Transverse colon (tissue), 4 donors: ENCODE measurements at regions not wholly inside any gene's neighbourhood (a gene's known extent, or its start where the extent isn't known, plus 50 kb on each side); places are given as distances from the start of the nearest gene placed in this dataset.

ENCODE experiments used
- DNase-seq: peaks from one replicate; pipeline ENCODE4 v3.0.0-alpha.2; 2019
- H3K27ac ChIP-seq, 4 donors: fragments of 200-600 bp; sonication (generic); 2 replicates each; pipeline ENCODE4 v1.5.1; 2016 to 2018; ENCODE audit warnings: inconsistent platforms in 4 of 4
- H3K27me3 ChIP-seq: fragments of 200-600 bp; sonication (generic); 2 replicates; pipeline ENCODE4 v1.5.1; 2017; ENCODE audit warnings: inconsistent platforms
- H3K36me3 ChIP-seq, 4 donors: fragments of 200-600 bp; sonication (generic); 2 replicates each; pipeline ENCODE4 v1.5.1; 2017 to 2019; ENCODE audit warnings: inconsistent platforms in 4 of 4
- H3K4me1 ChIP-seq, 4 donors: fragments of 200-600 bp; sonication (generic); 2 replicates each; pipeline ENCODE4 v1.5.1; 2017 to 2020; ENCODE audit warnings: inconsistent platforms in 4 of 4
- H3K4me3 ChIP-seq, 4 donors: fragments of 200-600 bp; sonication (generic); 1 replicate in 1 of 4; 2 replicates in 3 of 4; pipeline versions ENCODE4 v1.5.1 to v1.6.1; 2017 to 2019; ENCODE audit warnings: inconsistent platforms in 4 of 4
- H3K9me3 ChIP-seq, 2 donors: fragments of 200-600 bp; sonication (generic); 2 replicates each; pipeline ENCODE4 v1.5.1; 2017 to 2019; ENCODE audit warnings: inconsistent platforms in 2 of 2
- CTCF ChIP-seq, 5 experiments: fragments of 200-600 bp in 3 of 5; fragments of 450-650 bp in 2 of 5; sonication (generic) in 3 of 5; IDR thresholded peaks; 1 replicate in 2 of 5; 2 replicates in 3 of 5; pipeline ENCODE4 v1.5.1; 2016 to 2017; ENCODE audit warnings: antibody characterized with exemption in 5 of 5, inconsistent platforms in 3 of 5, mild to moderate bottlenecking in 2 of 5, moderate library complexity in 1 of 5
- EP300 ChIP-seq: sonication (generic); formaldehyde crosslinking; IDR thresholded peaks from one replicate; pipeline ENCODE4 v1.6.1; 2017; ENCODE audit warnings: antibody characterized with exemption, low read depth
- POLR2A ChIP-seq: fragments of 450-650 bp; IDR thresholded peaks from one replicate; pipeline ENCODE4 v1.6.1; 2016; ENCODE audit warnings: antibody characterized with exemption, mild to moderate bottlenecking, moderate library complexity
- POLR2AphosphoS5 ChIP-seq, 3 donors: sonication (generic); formaldehyde crosslinking; IDR thresholded peaks; one replicate each; pipeline ENCODE4 v1.6.1; 2016; ENCODE audit warnings: antibody characterized with exemption in 3 of 3
- WGBS, 2 donors: methylation state at CpG; one replicate each; pipeline ENCODE4 v1.1.5; 2018; ENCODE audit warnings: low coverage in 1 of 2; 5-methylcytosine and 5-hydroxymethylcytosine counted together
- in situ Hi-C, 4 donors: fragments of 200-750 bp; cut with MboI; loops; one replicate each; pipeline versions ENCODE4 v1.15.0 to v1.15.1; 2017; ENCODE audit warnings: low sequenced_read_pairs in 3 of 4, low pct_ligation_motif_present in 1 of 4, low pct_unique_long_range_greater_than_20kb in 1 of 4
- intact Hi-C: fragments of 100-400 bp; cut with DNase I; formaldehyde crosslinking; loops from one replicate; pipeline ENCODE4 v1.15.1; 2023; ENCODE audit warnings: low total_unique reads

- TF ChIP-seq POLR2A (no peak), CTCF (IDR thresholded peaks at IDR 0.05) (no peak), POLR2AphosphoS5 (IDR thresholded peaks at IDR 0.05) (no peak), EP300 (no peak)
These were observed 50.7 kb upstream of the NRXN3 start for GRCh38 chr14:78119440-78119839.

More at GRCh38 chr14:78119440-78119839, 50.7 kb upstream of the NRXN3 start:
- Histone ChIP-seq H3K9me3 (no peaks in the 10 kb centered on the region), H3K4me1 (no peaks in the 10 kb centered on the region), H3K27me3 (no peaks in the 10 kb centered on the region), H3K4me3 (no peak overlapping the region), H3K27ac (no peak overlapping the region), H3K36me3 (no peaks in the 10 kb centered on the region)
- in situ Hi-C loops: no loop called here
- DNase-seq: no peak
- intact Hi-C loops: no loop called here
- WGBS, 2 donors: 81 to 90% methylated on average over 3 of the region's 3 CpGs
